ENCODE measurements at regions not wholly inside any gene's neighbourhood (a gene's known extent, or its start where the extent isn't known, plus 50 kb on each side); places are given as distances from the start of the nearest gene placed in this dataset.

GRCh38 chr14:101340556-101340955, 220.7 kb upstream of the DIO3 start:
- TF ChIP-seq RAD21 (IDR thresholded peaks at IDR 0.05; ENCODE audit: low read length) (no peak), REST (IDR thresholded peaks at IDR 0.05; ENCODE audit: low read depth, low read length) (no peak), CTCF (IDR thresholded peaks at IDR 0.05) (no peak), POLR2AphosphoS5 (IDR thresholded peaks at IDR 0.05; ENCODE audit: low read depth, low read length) (no peak), RCOR1 (IDR thresholded peaks at IDR 0.05; ENCODE audit: low read length) (no peak), EZH2phosphoT487 (IDR thresholded peaks at IDR 0.05; ENCODE audit: borderline replicate concordance, low read depth) (no peak), CHD2 (IDR thresholded peaks at IDR 0.05; ENCODE audit: low read length, partially characterized antibody) (no peak), IRF3 (IDR thresholded peaks at IDR 0.05; ENCODE audit: low read depth, low read length) (no peak), USF2 (IDR thresholded peaks at IDR 0.05; ENCODE audit: borderline replicate concordance, low read depth, low read length) (no peak), ZBTB33 (IDR thresholded peaks at IDR 0.05; ENCODE audit: borderline replicate concordance, low read depth) (no peak), MAX (IDR thresholded peaks at IDR 0.05; ENCODE audit: low read depth) (no peak)

All from SK-N-SH (cell line).